ENCODE measurements at regions not wholly inside any gene's neighbourhood (a gene's known extent, or its start where the extent isn't known, plus 50 kb on each side); places are given as distances from the start of the nearest gene placed in this dataset.
"Not testable (repeated sequence)": the region's sequence is repeated elsewhere in the genome, so short reads cannot be mapped to it uniquely, and the experiment has no call there.

- DNase-seq (ENCODE audit: low spot score); H3K27ac ChIP-seq (ENCODE audit: low read depth in 1 of 2, low read length in 2 of 2); H3K4me1 ChIP-seq (ENCODE audit: control insufficient read depth in 4 of 4, insufficient read depth in 4 of 4, low read length in 3 of 4); H3K4me3 ChIP-seq (ENCODE audit: low read depth in 1 of 3, low read length in 3 of 3); H3K36me3 ChIP-seq (ENCODE audit: control insufficient read depth in 4 of 4, insufficient read depth in 3 of 4, low read depth in 1 of 4, low read length in 3 of 4); H3K9ac ChIP-seq (ENCODE audit: low read depth in 1 of 2, low read length in 2 of 2); H3K27me3 ChIP-seq (ENCODE audit: control insufficient read depth in 4 of 4, insufficient read depth in 4 of 4, low read length in 3 of 4); H3K9me3 ChIP-seq (ENCODE audit: control insufficient read depth in 4 of 4, low read length in 3 of 4): not testable (repeated sequence)
- WGBS, result 92% methylated on average over 19 of the region's 19 CpGs
Measured at GRCh38 chr5:84863936-84864335, 479.3 kb upstream of the EDIL3 start.

DNA sequence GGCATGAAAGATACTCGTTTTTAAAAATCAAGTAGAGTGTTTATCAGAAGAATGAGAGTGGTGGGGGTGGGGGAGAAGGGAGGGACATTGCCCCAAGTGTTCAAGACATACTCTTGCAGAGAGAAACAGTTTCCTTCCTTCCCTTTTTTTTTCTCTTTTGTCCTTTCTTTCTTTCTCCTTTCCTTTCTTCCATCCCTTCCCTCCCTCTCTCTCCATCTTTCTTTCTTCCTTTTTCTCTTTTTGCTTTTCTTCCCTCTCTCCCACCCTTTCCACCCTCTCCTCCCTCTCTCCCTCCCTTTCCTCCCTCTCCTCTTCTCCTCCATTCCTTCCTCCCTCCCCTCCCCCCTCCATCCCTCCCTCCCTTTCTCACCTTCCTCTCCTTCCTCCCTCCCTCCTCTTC lies 478.3 kb upstream of the EDIL3 start:
- no peak overlapping the region for H3K27ac ChIP-seq (ENCODE audit: low read depth in 1 of 2, low read length in 2 of 2)
- no peaks in the 10 kb centered on the region for H3K36me3 ChIP-seq (ENCODE audit: control insufficient read depth in 4 of 4, insufficient read depth in 3 of 4, low read depth in 1 of 4, low read length in 3 of 4)
- no peaks in the 10 kb centered on the region for H3K9me3 ChIP-seq (ENCODE audit: control insufficient read depth in 4 of 4, low read length in 3 of 4)
- no peak overlapping the region for H3K9ac ChIP-seq (ENCODE audit: low read depth in 1 of 2, low read length in 2 of 2)
- no peaks in the 10 kb centered on the region for H3K27me3 ChIP-seq (ENCODE audit: control insufficient read depth in 4 of 4, insufficient read depth in 4 of 4, low read length in 3 of 4)
- H3K4me3 ChIP-seq (ENCODE audit: low read depth in 1 of 3, low read length in 3 of 3), result no peak overlapping the region
- WGBS, result 20% methylated on average over 1 of the region's 1 CpG
- no peak for DNase-seq (ENCODE audit: low spot score)
- no peaks in the 10 kb centered on the region for H3K4me1 ChIP-seq (ENCODE audit: control insufficient read depth in 4 of 4, insufficient read depth in 4 of 4, low read length in 3 of 4)
- TF ChIP-seq EGR1 (IDR thresholded peaks at IDR 0.05; ENCODE audit: low read depth in 2 of 2) (no peak), RAD21 (IDR thresholded peaks at IDR 0.05) (no peak), FOXA2 (IDR thresholded peaks at IDR 0.05) (no peak), MAX (IDR thresholded peaks at IDR 0.05) (no peak), HNF4G (IDR thresholded peaks at IDR 0.05) (no peak), REST (IDR thresholded peaks at IDR 0.05) (no peak), TAF1 (conservative IDR thresholded peaks at IDR 0.05) (no peak), GABPA (IDR thresholded peaks at IDR 0.05 in 1 of 2, conservative IDR thresholded peaks at IDR 0.05 in 1 of 2) (no peak), ZBTB33 (IDR thresholded peaks at IDR 0.05) (no peak), NR2F2 (IDR thresholded peaks at IDR 0.05) (no peak), SP1 (IDR thresholded peaks at IDR 0.05) (no peak), HNF4A (conservative IDR thresholded peaks at IDR 0.05) (no peak), JUND (IDR thresholded peaks at IDR 0.05) (no peak), ATF3 (IDR thresholded peaks at IDR 0.05) (no peak), YY1 (IDR thresholded peaks at IDR 0.05) (no peak), FOXA1 (IDR thresholded peaks at IDR 0.05) (no peak), RXRA (IDR thresholded peaks at IDR 0.05) (no peak)
- TF ChIP-seq, protein P1, sequence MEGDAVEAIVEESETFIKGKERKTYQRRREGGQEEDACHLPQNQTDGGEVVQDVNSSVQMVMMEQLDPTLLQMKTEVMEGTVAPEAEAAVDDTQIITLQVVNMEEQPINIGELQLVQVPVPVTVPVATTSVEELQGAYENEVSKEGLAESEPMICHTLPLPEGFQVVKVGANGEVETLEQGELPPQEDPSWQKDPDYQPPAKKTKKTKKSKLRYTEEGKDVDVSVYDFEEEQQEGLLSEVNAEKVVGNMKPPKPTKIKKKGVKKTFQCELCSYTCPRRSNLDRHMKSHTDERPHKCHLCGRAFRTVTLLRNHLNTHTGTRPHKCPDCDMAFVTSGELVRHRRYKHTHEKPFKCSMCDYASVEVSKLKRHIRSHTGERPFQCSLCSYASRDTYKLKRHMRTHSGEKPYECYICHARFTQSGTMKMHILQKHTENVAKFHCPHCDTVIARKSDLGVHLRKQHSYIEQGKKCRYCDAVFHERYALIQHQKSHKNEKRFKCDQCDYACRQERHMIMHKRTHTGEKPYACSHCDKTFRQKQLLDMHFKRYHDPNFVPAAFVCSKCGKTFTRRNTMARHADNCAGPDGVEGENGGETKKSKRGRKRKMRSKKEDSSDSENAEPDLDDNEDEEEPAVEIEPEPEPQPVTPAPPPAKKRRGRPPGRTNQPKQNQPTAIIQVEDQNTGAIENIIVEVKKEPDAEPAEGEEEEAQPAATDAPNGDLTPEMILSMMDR (IDR thresholded peaks at IDR 0.05; ENCODE audit: low read depth, low read length, missing input control), result no peak

Data from liver (tissue), 8 donors.